ENCODE measurements at regions not wholly inside any gene's neighbourhood (a gene's known extent, or its start where the extent isn't known, plus 50 kb on each side); places are given as distances from the start of the nearest gene placed in this dataset.

DNA sequence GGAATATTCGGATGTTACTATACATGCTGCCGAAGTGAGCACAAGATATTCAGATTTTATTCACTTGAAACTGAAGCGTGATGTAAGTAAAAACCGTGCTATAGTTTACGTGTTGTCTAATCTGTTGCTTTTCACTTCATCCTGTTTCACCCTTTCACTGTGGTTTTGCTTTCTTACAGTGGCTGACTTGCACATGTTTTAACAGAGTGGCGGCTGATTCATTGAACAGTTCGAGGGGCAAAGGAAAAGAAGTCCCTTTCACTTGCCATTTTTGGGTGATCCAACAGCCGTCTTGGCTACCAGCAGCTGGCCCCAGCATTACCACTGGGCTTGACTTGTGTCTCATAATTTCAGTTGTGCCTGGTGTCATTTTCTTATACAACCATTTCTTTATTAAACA lies 134.0 kb downstream of the IRX1 start:
- Histone ChIP-seq H3K36me3 (ENCODE audit: control insufficient read depth in 2 of 3, insufficient read depth in 3 of 3, low read length in 3 of 3) (no peaks in the 10 kb centered on the region), H3K27me3 (ENCODE audit: control insufficient read depth in 2 of 2, insufficient read depth in 2 of 2, low read length in 2 of 2) (no peaks in the 10 kb centered on the region), H3K4me3 (ENCODE audit: low read length) (no peak overlapping the region), H3K4me1 (ENCODE audit: control insufficient read depth in 2 of 2, insufficient read depth in 2 of 2, low read length in 2 of 2) (no peaks in the 10 kb centered on the region), H3K9me3 (ENCODE audit: control insufficient read depth in 2 of 3, low read length in 3 of 3) (no peaks in the 10 kb centered on the region), H3K27ac (ENCODE audit: low read depth, low read length) (no peak overlapping the region)
- no peak for DNase-seq
- POLR2A ChIA-PET = no interaction called here
- CTCF ChIA-PET = no interaction called here
- no peaks in the 10 kb centered on the region for H3K36me3 Mint-ChIP-seq
- no peaks in the 10 kb centered on the region for H3K27me3 Mint-ChIP-seq
- no peak for ATAC-seq
- H3K4me3 Mint-ChIP-seq = no peak overlapping the region
- no peak overlapping the region for H3K27ac Mint-ChIP-seq
- intact Hi-C loops (cut with micrococcal nuclease) = no loop called here
- H3K4me1 Mint-ChIP-seq = no peaks in the 10 kb centered on the region
- H3K9me3 Mint-ChIP-seq = peaks cover 0 to 4% (median 0%) of the 10 kb centered on the region in 11 donors

GRCh38 chr5:3734632-3735031 lies 139.0 kb downstream of the IRX1 start:
- Mint-ChIP-seq H3K4me3 (no peak overlapping the region), H3K36me3 (no peaks in the 10 kb centered on the region), H3K9me3 (peaks cover 0 to 4% (median 0%) of the 10 kb centered on the region in 11 donors), H3K27me3 (no peaks in the 10 kb centered on the region), H3K4me1 (no peaks in the 10 kb centered on the region), H3K27ac (no peak overlapping the region)
- DNase-seq (no peak), ATAC-seq (no peak)
- intact Hi-C loops (cut with micrococcal nuclease) = no loop called here
- Histone ChIP-seq H3K4me3 (ENCODE audit: low read length) (no peak overlapping the region), H3K9me3 (ENCODE audit: control insufficient read depth in 2 of 3, low read length in 3 of 3) (no peaks in the 10 kb centered on the region), H3K27me3 (ENCODE audit: control insufficient read depth in 2 of 2, insufficient read depth in 2 of 2, low read length in 2 of 2) (no peaks in the 10 kb centered on the region), H3K4me1 (ENCODE audit: control insufficient read depth in 2 of 2, insufficient read depth in 2 of 2, low read length in 2 of 2) (no peaks in the 10 kb centered on the region), H3K27ac (ENCODE audit: low read depth, low read length) (no peak overlapping the region), H3K36me3 (ENCODE audit: control insufficient read depth in 2 of 3, insufficient read depth in 3 of 3, low read length in 3 of 3) (no peaks in the 10 kb centered on the region)
- POLR2A ChIA-PET = no interaction called here
- CTCF ChIA-PET = interaction anchor here (0.6 kb wide), 1 partner anchor 1249 kb away, joined by 3 read pairs; no protein-coding TSS in a partner anchor

- no peak for ATAC-seq
- Histone ChIP-seq H3K27me3 (ENCODE audit: control insufficient read depth in 2 of 2, insufficient read depth in 2 of 2, low read length in 2 of 2) (no peaks in the 10 kb centered on the region), H3K4me3 (ENCODE audit: low read length) (no peak overlapping the region), H3K4me1 (ENCODE audit: control insufficient read depth in 2 of 2, insufficient read depth in 2 of 2, low read length in 2 of 2) (no peaks in the 10 kb centered on the region), H3K27ac (ENCODE audit: low read depth, low read length) (no peak overlapping the region), H3K36me3 (ENCODE audit: control insufficient read depth in 2 of 3, insufficient read depth in 3 of 3, low read length in 3 of 3) (no peaks in the 10 kb centered on the region), H3K9me3 (ENCODE audit: control insufficient read depth in 2 of 3, low read length in 3 of 3) (no peaks in the 10 kb centered on the region)
- Mint-ChIP-seq H3K4me1 (no peaks in the 10 kb centered on the region), H3K4me3 (no peak overlapping the region), H3K36me3 (no peaks in the 10 kb centered on the region), H3K27ac (no peak overlapping the region), H3K9me3 (peaks cover 0 to 4% (median 0%) of the 10 kb centered on the region in 11 donors), H3K27me3 (no peaks in the 10 kb centered on the region)
- ChIA-PET POLR2A (no interaction called here), CTCF (interaction anchor here (0.6 kb wide), 1 partner anchor 189 kb away, joined by 3 read pairs; no protein-coding TSS in a partner anchor)
- no peak for DNase-seq
- intact Hi-C loops (cut with micrococcal nuclease) = no loop called here
Measured at GRCh38 chr5:3736466-3736865, 140.8 kb downstream of the IRX1 start.

GRCh38 chr5:3736926-3737325 lies 141.3 kb downstream of the IRX1 start:
- Histone ChIP-seq H3K4me3 (ENCODE audit: low read length) (no peak overlapping the region), H3K4me1 (ENCODE audit: control insufficient read depth in 2 of 2, insufficient read depth in 2 of 2, low read length in 2 of 2) (no peaks in the 10 kb centered on the region), H3K36me3 (ENCODE audit: control insufficient read depth in 2 of 3, insufficient read depth in 3 of 3, low read length in 3 of 3) (no peaks in the 10 kb centered on the region), H3K27ac (ENCODE audit: low read depth, low read length) (no peak overlapping the region), H3K27me3 (ENCODE audit: control insufficient read depth in 2 of 2, insufficient read depth in 2 of 2, low read length in 2 of 2) (no peaks in the 10 kb centered on the region), H3K9me3 (ENCODE audit: control insufficient read depth in 2 of 3, low read length in 3 of 3) (no peaks in the 10 kb centered on the region)
- POLR2A ChIA-PET = no interaction called here
- H3K9me3 Mint-ChIP-seq = peaks cover 0 to 4% (median 0%) of the 10 kb centered on the region in 11 donors
- DNase-seq (no peak), ATAC-seq (no peak)
- no peak overlapping the region for H3K4me3 Mint-ChIP-seq
- no peaks in the 10 kb centered on the region for H3K4me1 Mint-ChIP-seq
- no peaks in the 10 kb centered on the region for H3K27me3 Mint-ChIP-seq
- intact Hi-C loops (cut with micrococcal nuclease) = no loop called here
- no peak overlapping the region for H3K27ac Mint-ChIP-seq
- no peaks in the 10 kb centered on the region for H3K36me3 Mint-ChIP-seq
- CTCF ChIA-PET = interaction anchor here (0.6 kb wide), 1 partner anchor 190 kb away, joined by 3 read pairs; no protein-coding TSS in a partner anchor

DNA sequence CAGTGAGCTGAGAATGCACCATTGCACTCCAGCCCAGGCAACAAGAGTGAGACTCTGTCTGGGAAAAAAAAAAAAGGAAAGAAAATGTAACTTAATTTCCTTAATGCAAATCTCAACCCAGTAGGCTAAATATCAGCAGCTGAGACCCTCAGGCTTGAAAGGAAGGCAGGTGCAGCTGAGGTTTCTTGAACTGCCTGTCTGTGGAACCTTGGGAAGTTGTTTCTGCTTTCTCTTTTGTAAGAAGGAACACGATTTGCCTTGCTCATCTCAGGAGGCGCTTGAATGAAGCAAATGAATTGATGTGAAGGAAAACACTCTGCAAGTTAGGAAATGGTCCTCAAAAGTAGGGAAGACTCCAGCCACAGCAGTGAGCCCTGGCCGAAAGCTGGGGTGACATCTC lies 143.3 kb downstream of the IRX1 start:
- POLR2A ChIA-PET = no interaction called here
- intact Hi-C loops (cut with micrococcal nuclease) = no loop called here
- no peak for DNase-seq
- H3K27me3 Mint-ChIP-seq = no peaks in the 10 kb centered on the region
- no peak overlapping the region for H3K4me3 Mint-ChIP-seq
- Histone ChIP-seq H3K36me3 (ENCODE audit: control insufficient read depth in 2 of 3, insufficient read depth in 3 of 3, low read length in 3 of 3) (no peaks in the 10 kb centered on the region), H3K27me3 (ENCODE audit: control insufficient read depth in 2 of 2, insufficient read depth in 2 of 2, low read length in 2 of 2) (no peaks in the 10 kb centered on the region), H3K27ac (ENCODE audit: low read depth, low read length) (no peak overlapping the region), H3K9me3 (ENCODE audit: control insufficient read depth in 2 of 3, low read length in 3 of 3) (no peaks in the 10 kb centered on the region), H3K4me3 (ENCODE audit: low read length) (no peak overlapping the region), H3K4me1 (ENCODE audit: control insufficient read depth in 2 of 2, insufficient read depth in 2 of 2, low read length in 2 of 2) (no peaks in the 10 kb centered on the region)
- ATAC-seq = no peak
- no peaks in the 10 kb centered on the region for H3K36me3 Mint-ChIP-seq
- peaks cover 0 to 5% (median 0%) of the 10 kb centered on the region in 11 donors for H3K9me3 Mint-ChIP-seq
- CTCF ChIA-PET = no interaction called here
- no peaks in the 10 kb centered on the region for H3K4me1 Mint-ChIP-seq
- H3K27ac Mint-ChIP-seq = no peak overlapping the region

GRCh38 chr5:3740546-3741373 lies 145.1 kb downstream of the IRX1 start:
- ATAC-seq (no peak), DNase-seq (no peak)
- H3K27me3 ChIP-seq (ENCODE audit: control insufficient read depth in 2 of 2, insufficient read depth in 2 of 2, low read length in 2 of 2) = no peaks in the 10 kb centered on the region
- Mint-ChIP-seq H3K4me1 (no peaks in the 10 kb centered on the region), H3K27ac (no peak overlapping the region), H3K36me3 (no peaks in the 10 kb centered on the region), H3K27me3 (no peaks in the 10 kb centered on the region), H3K9me3 (peaks cover 0 to 6% (median 1%) of the 10 kb centered on the region in 11 donors), H3K4me3 (no peak overlapping the region)
- H3K27ac ChIP-seq (ENCODE audit: low read depth, low read length) = no peak overlapping the region
- no peaks in the 10 kb centered on the region for H3K36me3 ChIP-seq (ENCODE audit: control insufficient read depth in 2 of 3, insufficient read depth in 3 of 3, low read length in 3 of 3)
- POLR2A ChIA-PET = no interaction called here
- CTCF ChIA-PET = no interaction called here
- intact Hi-C loops (cut with micrococcal nuclease) = no loop called here
- H3K9me3 ChIP-seq (ENCODE audit: control insufficient read depth in 2 of 3, low read length in 3 of 3) = no peaks in the 10 kb centered on the region
- H3K4me3 ChIP-seq (ENCODE audit: low read length) = no peak overlapping the region
- no peaks in the 10 kb centered on the region for H3K4me1 ChIP-seq (ENCODE audit: control insufficient read depth in 2 of 2, insufficient read depth in 2 of 2, low read length in 2 of 2)

- Histone ChIP-seq H3K27me3 (ENCODE audit: control insufficient read depth in 2 of 2, insufficient read depth in 2 of 2, low read length in 2 of 2) (no peaks in the 10 kb centered on the region), H3K4me1 (ENCODE audit: control insufficient read depth in 2 of 2, insufficient read depth in 2 of 2, low read length in 2 of 2) (no peaks in the 10 kb centered on the region), H3K27ac (ENCODE audit: low read depth, low read length) (no peak overlapping the region), H3K36me3 (ENCODE audit: control insufficient read depth in 2 of 3, insufficient read depth in 3 of 3, low read length in 3 of 3) (no peaks in the 10 kb centered on the region), H3K9me3 (ENCODE audit: control insufficient read depth in 2 of 3, low read length in 3 of 3) (no peaks in the 10 kb centered on the region), H3K4me3 (ENCODE audit: low read length) (no peak overlapping the region)
- Mint-ChIP-seq H3K9me3 (peaks cover 0 to 6% (median 2%) of the 10 kb centered on the region in 11 donors), H3K36me3 (no peaks in the 10 kb centered on the region), H3K27me3 (no peaks in the 10 kb centered on the region), H3K4me1 (no peaks in the 10 kb centered on the region), H3K27ac (no peak overlapping the region), H3K4me3 (no peak overlapping the region)
- intact Hi-C loops (cut with micrococcal nuclease) = no loop called here
- DNase-seq (no peak), ATAC-seq (no peak)
- CTCF ChIA-PET = no interaction called here
- POLR2A ChIA-PET = no interaction called here
Measured at GRCh38 chr5:3741374-3741770, 145.7 kb downstream of the IRX1 start.
